H9 (cell line): ENCODE measurements at regions not wholly inside any gene's neighbourhood (a gene's known extent, or its start where the extent isn't known, plus 50 kb on each side); places are given as distances from the start of the nearest gene placed in this dataset.

Source experiments
- DNase-seq: peaks from one replicate; pipeline ENCODE4 v3.0.0-alpha.2; 2017
- H2AFZ ChIP-seq: one replicate; pipeline ENCODE4 v1.6.1; 2013; ENCODE audit warnings: mild to moderate bottlenecking, low read length, control low read depth, moderate library complexity
- H2AK5ac ChIP-seq: 2 replicates; pipeline ENCODE4 v1.6.1; 2013; ENCODE audit warnings: low read length, control low read depth, mixed read lengths; ENCODE audit not compliant: insufficient read length
- H2BK120ac ChIP-seq: one replicate; pipeline ENCODE4 v1.6.1; 2013; ENCODE audit warnings: low read depth, mild to moderate bottlenecking, low read length, control low read depth, inconsistent platforms; ENCODE audit not compliant: poor library complexity, severe bottlenecking
- H2BK12ac ChIP-seq: 2 replicates; pipeline ENCODE4 v1.6.1; 2013; ENCODE audit warnings: low read length, control low read depth, mixed read lengths, low read depth; ENCODE audit not compliant: insufficient read length
- H2BK15ac ChIP-seq: 2 replicates; pipeline ENCODE4 v1.6.1; 2013; ENCODE audit warnings: low read depth, low read length, control low read depth
- H2BK20ac ChIP-seq: one replicate; pipeline ENCODE4 v1.6.1; 2013; ENCODE audit warnings: low read depth, mild to moderate bottlenecking, low read length, control low read depth, inconsistent platforms; ENCODE audit not compliant: poor library complexity, severe bottlenecking
- H2BK5ac ChIP-seq: 2 replicates; pipeline ENCODE4 v1.6.1; 2013; ENCODE audit warnings: low read length, control low read depth, mixed read lengths; ENCODE audit not compliant: insufficient read length
- H3K14ac ChIP-seq: 2 replicates; pipeline ENCODE4 v1.6.1; 2013; ENCODE audit warnings: low read length, control low read depth; ENCODE audit not compliant: insufficient read depth
- H3K18ac ChIP-seq: 2 replicates; pipeline ENCODE4 v1.6.1; 2013; ENCODE audit warnings: low read depth, mild to moderate bottlenecking, mixed read lengths, low read length, control low read depth; ENCODE audit not compliant: insufficient read length
- H3K23ac ChIP-seq: 2 replicates; pipeline ENCODE4 v1.6.1; 2013; ENCODE audit warnings: low read length, control low read depth, mixed read lengths, low read depth; ENCODE audit not compliant: insufficient read length
- H3K23me2 ChIP-seq: 2 replicates; pipeline ENCODE4 v1.6.1; 2013; ENCODE audit warnings: low read depth, mild to moderate bottlenecking, mixed read lengths, low read length, control low read depth; ENCODE audit not compliant: insufficient read length, poor library complexity, severe bottlenecking
- H3K27ac ChIP-seq: 2 replicates; pipeline ENCODE4 v1.5.1; 2013; ENCODE audit warnings: low read length, control low read depth, mixed read lengths, low read depth; ENCODE audit not compliant: insufficient read length
- H3K27me3 ChIP-seq: 2 replicates; pipeline ENCODE4 v1.6.1; 2013; ENCODE audit warnings: low read length, control low read depth, inconsistent platforms; ENCODE audit not compliant: insufficient read depth
- H3K4ac ChIP-seq: 2 replicates; pipeline ENCODE4 v1.6.1; 2013; ENCODE audit warnings: low read depth, mild to moderate bottlenecking, control low read depth, inconsistent platforms, low read length, moderate library complexity
- H3K4me1 ChIP-seq: 2 replicates; pipeline ENCODE4 v1.6.1; 2013; ENCODE audit warnings: low read length, control low read depth, inconsistent platforms; ENCODE audit not compliant: insufficient read depth
- H3K4me2 ChIP-seq: 2 replicates; pipeline ENCODE4 v1.6.1; 2013; ENCODE audit warnings: low read length, control low read depth, mixed read lengths; ENCODE audit not compliant: insufficient read length, insufficient read depth
- H3K56ac ChIP-seq: 2 replicates; pipeline ENCODE4 v1.6.1; 2013; ENCODE audit warnings: low read depth, mild to moderate bottlenecking, mixed read lengths, low read length, control low read depth; ENCODE audit not compliant: insufficient read length
- H3K79me1 ChIP-seq: 2 replicates; pipeline ENCODE4 v1.6.1; 2013; ENCODE audit warnings: low read depth, mild to moderate bottlenecking, moderate library complexity, low read length, control low read depth, inconsistent platforms; ENCODE audit not compliant: insufficient read depth, poor library complexity, severe bottlenecking
- H3K79me2 ChIP-seq: 2 replicates; pipeline ENCODE4 v1.6.1; 2013; ENCODE audit warnings: low read length, control low read depth, inconsistent platforms; ENCODE audit not compliant: insufficient read depth
- H3K9ac ChIP-seq: 2 replicates; pipeline ENCODE4 v1.6.1; 2013; ENCODE audit warnings: low read length, control low read depth, mixed read lengths; ENCODE audit not compliant: insufficient read length; ENCODE audit errors: extremely low read depth
- H3K9me3 ChIP-seq: one replicate; pipeline ENCODE4 v1.6.1; 2013; ENCODE audit warnings: low read depth, low read length, inconsistent platforms; ENCODE audit not compliant: control insufficient read depth
- H3T11ph ChIP-seq: one replicate; pipeline ENCODE4 v1.6.1; 2013; ENCODE audit warnings: mild to moderate bottlenecking, low read length, control low read depth, inconsistent platforms
- H4K20me1 ChIP-seq: one replicate; pipeline ENCODE4 v1.6.1; 2013; ENCODE audit not compliant: control insufficient read depth, insufficient read length, insufficient read depth
- H4K5ac ChIP-seq: 2 replicates; pipeline ENCODE4 v1.6.1; 2013; ENCODE audit warnings: low read depth, mild to moderate bottlenecking, mixed read lengths, low read length, control low read depth; ENCODE audit not compliant: insufficient read length
- H4K8ac ChIP-seq: replicated peaks from 2 replicates; pipeline ENCODE4 v1.6.1; 2013; ENCODE audit warnings: low read length, control low read depth, mixed read lengths, low read depth; ENCODE audit not compliant: insufficient read length
- H4K91ac ChIP-seq: 2 replicates; pipeline ENCODE4 v1.6.1; 2013; ENCODE audit warnings: low read depth, mild to moderate bottlenecking, moderate library complexity, mixed read lengths, low read length, control low read depth; ENCODE audit not compliant: insufficient read length
- H3K27ac Mint-ChIP-seq, 3 experiments: 2 replicates in 2 of 3; 3 replicates in 1 of 3; pipeline ENCODE4 v1.8.0; 2020 to 2021; ENCODE audit warnings: mixed read lengths in 3 of 3, mild to moderate bottlenecking in 1 of 3, moderate library complexity in 1 of 3
- H3K27me3 Mint-ChIP-seq: 2 replicates; pipeline ENCODE4 v1.8.0; 2021; ENCODE audit warnings: low read depth, mild to moderate bottlenecking, moderate library complexity, mixed read lengths
- H3K36me3 Mint-ChIP-seq, 3 experiments: 2 replicates in 2 of 3; 3 replicates in 1 of 3; pipeline ENCODE4 v1.8.0; 2020 to 2021; ENCODE audit warnings: low read depth in 3 of 3, mixed read lengths in 3 of 3; ENCODE audit not compliant: insufficient read depth in 1 of 3
- H3K4me1 Mint-ChIP-seq, 2 experiments: 2 replicates each; pipeline ENCODE4 v1.8.0; 2020; ENCODE audit warnings: mixed read lengths in 2 of 2
- H3K4me3 Mint-ChIP-seq, 2 experiments: 2 replicates in 1 of 2; 3 replicates in 1 of 2; pipeline ENCODE4 v1.8.0; 2020 to 2021; ENCODE audit warnings: mild to moderate bottlenecking in 2 of 2, mixed read lengths in 2 of 2, moderate library complexity in 1 of 2
- H3K9me3 Mint-ChIP-seq, 2 experiments: 2 replicates in 1 of 2; 3 replicates in 1 of 2; pipeline ENCODE4 v1.8.0; 2020; ENCODE audit warnings: mild to moderate bottlenecking in 2 of 2, mixed read lengths in 2 of 2, moderate library complexity in 1 of 2
- CTCF ChIP-seq: fragments of 200-600 bp; sonication (generic); conservative IDR thresholded peaks from 3 replicates; pipeline ENCODE4 v1.8.0; 2021; ENCODE audit warnings: antibody characterized with exemption, mild to moderate bottlenecking
- WGBS: extraction: QIAGEN DNeasy Blood & Tissue Kit; methylation state at CpG from one replicate; pipeline ENCODE4 v1.1.7; 2013; ENCODE audit warnings: missing lambda C conversion rate, low lambda C conversion rate, mixed read lengths; ENCODE audit not compliant: insufficient read length; ENCODE audit errors: extremely low coverage; 5-methylcytosine and 5-hydroxymethylcytosine counted together

GRCh38 chr1:83606416-83606955 lies 392.4 kb downstream of the TTLL7 start:
- no peak overlapping the region for H3K14ac ChIP-seq
- no peak overlapping the region for H2AFZ ChIP-seq
- no peak overlapping the region for H4K8ac ChIP-seq
- no peak overlapping the region for H3K23ac ChIP-seq
- Mint-ChIP-seq H3K27ac (no peak overlapping the region), H3K4me1 (no peaks in the 10 kb centered on the region), H3K4me3 (no peak overlapping the region), H3K9me3 (peaks cover 8 to 9% of the 10 kb centered on the region in 2 experiments), H3K27me3 (no peaks in the 10 kb centered on the region), H3K36me3 (peaks cover 0 to 5% (median 2%) of the 10 kb centered on the region in 3 experiments; a peak in 4 of 7 replicates)
- no peak overlapping the region for H3K18ac ChIP-seq
- H2BK12ac ChIP-seq, result no peak overlapping the region
- no peaks in the 10 kb centered on the region for H3K23me2 ChIP-seq
- no peaks in the 10 kb centered on the region for H3K27me3 ChIP-seq
- no peak overlapping the region for H3K4me2 ChIP-seq
- H3K9ac ChIP-seq, result no peak overlapping the region
- H3K4me1 ChIP-seq, result no peaks in the 10 kb centered on the region
- no peaks in the 10 kb centered on the region for H3K9me3 ChIP-seq
- H2BK120ac ChIP-seq, result no peak overlapping the region
- H2BK20ac ChIP-seq, result no peak overlapping the region
- H4K91ac ChIP-seq, result no peak overlapping the region
- no peak overlapping the region for H2BK15ac ChIP-seq
- no peak overlapping the region for H3K27ac ChIP-seq
- no peaks in the 10 kb centered on the region for H3K79me2 ChIP-seq
- H2BK5ac ChIP-seq, result no peak overlapping the region
- H3K4ac ChIP-seq, result no peak overlapping the region
- H3K56ac ChIP-seq, result no peak overlapping the region
- H4K20me1 ChIP-seq, result no peaks in the 10 kb centered on the region
- no peak overlapping the region for H4K5ac ChIP-seq
- H2AK5ac ChIP-seq, result no peak overlapping the region
- H3T11ph ChIP-seq, result no peak overlapping the region
- no CpG with 5 or more reads among the region's 4 CpGs for WGBS
- TF ChIP-seq CTCF, result no peak
- H3K79me1 ChIP-seq, result no peaks in the 10 kb centered on the region
- DNase-seq, result no peak
